ENCODE measurements at regions not wholly inside any gene's neighbourhood (a gene's known extent, or its start where the extent isn't known, plus 50 kb on each side); places are given as distances from the start of the nearest gene placed in this dataset.

DNA sequence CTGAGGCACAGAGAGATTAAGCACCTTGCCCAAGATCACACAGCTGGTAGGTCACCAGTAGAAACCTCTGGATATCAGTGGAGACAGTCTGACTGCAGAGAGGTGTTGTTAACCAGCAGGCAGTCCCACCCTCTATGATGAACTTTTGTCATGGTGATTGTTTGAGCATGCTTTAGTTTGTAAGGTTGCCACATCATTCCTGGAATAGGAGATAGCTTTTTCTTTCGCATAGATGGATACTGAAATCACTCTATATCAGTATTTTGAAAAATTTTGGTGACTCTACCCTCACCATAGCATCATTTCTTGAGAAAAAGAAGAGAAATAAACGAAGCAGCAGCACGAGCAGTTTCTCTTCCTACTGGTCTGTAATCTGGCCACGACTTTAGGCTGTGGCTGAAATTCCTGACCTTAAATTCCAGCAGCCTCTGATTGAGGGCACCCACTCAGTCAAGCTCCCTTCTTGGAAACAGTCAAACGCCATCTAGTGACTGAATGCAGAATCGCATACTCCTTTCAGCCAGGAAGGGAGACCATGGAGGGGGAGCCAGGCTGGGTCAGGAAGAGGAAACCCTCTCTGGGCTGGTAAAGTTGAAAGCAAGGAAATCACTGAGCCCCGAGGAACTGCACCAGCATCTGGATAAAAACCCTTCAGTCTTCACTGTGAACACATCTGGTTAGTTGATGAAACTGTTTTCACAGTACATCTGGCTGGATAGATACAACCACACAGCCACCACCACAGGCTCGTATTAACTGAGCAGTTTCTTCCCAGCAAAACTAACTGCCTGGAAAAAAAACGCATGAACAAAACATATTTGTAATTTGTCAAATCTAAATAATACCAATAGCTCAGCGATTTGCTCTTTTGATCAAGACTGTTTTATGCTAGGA, 108.5 kb upstream of the XYLT1 start:
- H3K36me3 ChIP-seq, result no peaks in the 10 kb centered on the region
- H3K4me3 ChIP-seq (ENCODE audit: low read depth in 1 of 2, low read length in 1 of 2), result no peak overlapping the region
- H3K4me1 ChIP-seq (ENCODE audit: control insufficient read depth in 1 of 2, insufficient read depth in 1 of 2, low read depth in 1 of 2, low read length in 1 of 2), result no peaks in the 10 kb centered on the region
- no peak overlapping the region for H3K27ac ChIP-seq
- TF ChIP-seq, protein P1, sequence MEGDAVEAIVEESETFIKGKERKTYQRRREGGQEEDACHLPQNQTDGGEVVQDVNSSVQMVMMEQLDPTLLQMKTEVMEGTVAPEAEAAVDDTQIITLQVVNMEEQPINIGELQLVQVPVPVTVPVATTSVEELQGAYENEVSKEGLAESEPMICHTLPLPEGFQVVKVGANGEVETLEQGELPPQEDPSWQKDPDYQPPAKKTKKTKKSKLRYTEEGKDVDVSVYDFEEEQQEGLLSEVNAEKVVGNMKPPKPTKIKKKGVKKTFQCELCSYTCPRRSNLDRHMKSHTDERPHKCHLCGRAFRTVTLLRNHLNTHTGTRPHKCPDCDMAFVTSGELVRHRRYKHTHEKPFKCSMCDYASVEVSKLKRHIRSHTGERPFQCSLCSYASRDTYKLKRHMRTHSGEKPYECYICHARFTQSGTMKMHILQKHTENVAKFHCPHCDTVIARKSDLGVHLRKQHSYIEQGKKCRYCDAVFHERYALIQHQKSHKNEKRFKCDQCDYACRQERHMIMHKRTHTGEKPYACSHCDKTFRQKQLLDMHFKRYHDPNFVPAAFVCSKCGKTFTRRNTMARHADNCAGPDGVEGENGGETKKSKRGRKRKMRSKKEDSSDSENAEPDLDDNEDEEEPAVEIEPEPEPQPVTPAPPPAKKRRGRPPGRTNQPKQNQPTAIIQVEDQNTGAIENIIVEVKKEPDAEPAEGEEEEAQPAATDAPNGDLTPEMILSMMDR (IDR thresholded peaks at IDR 0.05), result peak; percentile 60
- no peaks in the 10 kb centered on the region for H3K9me3 ChIP-seq
- peaks cover 4% of the 10 kb centered on the region for H3K27me3 ChIP-seq

DNA sequence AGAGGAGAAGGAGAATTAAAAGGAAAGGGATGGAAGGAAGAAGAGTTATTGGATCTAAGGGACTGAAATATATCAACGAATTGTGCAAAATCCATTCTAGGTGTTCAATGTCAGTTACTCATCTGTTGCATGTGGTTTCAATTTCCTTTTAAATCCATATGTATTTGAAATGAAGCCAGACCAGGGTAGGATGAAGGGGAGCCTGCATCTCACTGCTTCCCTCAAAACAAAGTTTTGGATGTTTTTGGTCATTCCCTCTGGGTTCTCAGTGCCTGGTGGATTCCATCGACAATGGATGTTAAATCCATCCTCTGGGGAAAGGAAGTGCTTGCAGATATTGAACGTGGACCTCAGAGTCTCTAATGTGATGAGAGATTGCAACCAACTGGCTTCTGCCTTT, 103.5 kb upstream of the XYLT1 start:
- H3K4me1 ChIP-seq (ENCODE audit: control insufficient read depth in 1 of 2, insufficient read depth in 1 of 2, low read depth in 1 of 2, low read length in 1 of 2), result peaks cover 0 to 7% of the 10 kb centered on the region in 2 experiments
- H3K36me3 ChIP-seq, result no peaks in the 10 kb centered on the region
- TF ChIP-seq, protein P1 (IDR thresholded peaks at IDR 0.05), result no peak
- no peak overlapping the region for H3K4me3 ChIP-seq (ENCODE audit: low read depth in 1 of 2, low read length in 1 of 2)
- H3K27ac ChIP-seq, result no peak overlapping the region
- H3K27me3 ChIP-seq, result peaks cover 21% of the 10 kb centered on the region
- no peaks in the 10 kb centered on the region for H3K9me3 ChIP-seq

DNA sequence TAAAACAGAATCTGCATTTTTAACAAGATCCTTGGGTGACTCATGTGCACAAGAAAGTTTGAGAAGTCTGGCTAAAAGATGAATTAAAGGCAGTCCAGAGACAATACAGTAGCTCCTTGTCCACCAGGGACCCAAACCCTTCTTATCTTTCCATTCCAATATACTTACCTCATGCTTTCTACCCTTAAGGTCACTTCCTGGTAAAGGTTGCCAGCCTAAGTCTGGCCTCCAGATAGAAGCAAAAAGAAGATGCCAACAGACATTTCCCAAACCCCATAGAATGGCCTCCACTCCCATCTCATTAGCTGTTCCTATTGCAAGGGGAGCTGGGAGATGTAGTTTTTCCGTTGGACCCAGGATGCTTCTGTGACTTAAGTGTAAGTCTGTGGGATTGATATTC, 101.4 kb upstream of the XYLT1 start:
- Histone ChIP-seq H3K9me3 (no peaks in the 10 kb centered on the region), H3K36me3 (no peaks in the 10 kb centered on the region), H3K4me3 (ENCODE audit: low read depth in 1 of 2, low read length in 1 of 2) (no peak overlapping the region), H3K27ac (no peak overlapping the region), H3K4me1 (ENCODE audit: control insufficient read depth in 1 of 2, insufficient read depth in 1 of 2, low read depth in 1 of 2, low read length in 1 of 2) (peaks cover 0 to 7% of the 10 kb centered on the region in 2 experiments), H3K27me3 (peaks cover 21% of the 10 kb centered on the region)
- TF ChIP-seq, protein P1 (IDR thresholded peaks at IDR 0.05), result no peak

DNA sequence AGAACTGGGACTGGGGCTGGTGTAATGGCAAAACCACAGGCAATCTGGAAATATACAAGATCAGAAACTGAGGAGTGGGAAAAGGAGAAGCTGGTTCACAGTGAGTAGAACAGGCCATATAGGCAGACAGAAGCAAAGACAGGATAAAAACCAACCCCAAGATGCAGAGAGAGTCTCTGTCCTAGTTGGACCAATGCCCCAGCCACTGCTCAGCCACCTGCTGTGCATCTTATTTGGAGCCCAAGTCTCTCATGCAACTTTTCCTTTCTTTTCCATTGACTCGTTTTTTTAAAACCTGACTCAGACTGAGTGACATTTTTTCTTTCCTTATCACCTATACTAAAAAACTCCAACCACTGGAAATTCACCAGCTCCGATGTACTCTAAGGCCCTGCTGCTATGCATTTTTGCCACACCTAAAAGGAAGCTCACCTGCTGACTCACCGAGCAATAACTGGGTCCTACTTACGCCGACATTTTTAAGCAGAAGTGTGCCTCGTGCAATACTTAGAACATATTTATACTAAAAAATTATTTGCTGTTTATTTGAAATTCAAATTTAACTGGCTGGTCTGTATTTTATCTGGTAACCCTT, 100.8 kb upstream of the XYLT1 start:
- Histone ChIP-seq H3K27ac (no peak overlapping the region), H3K36me3 (no peaks in the 10 kb centered on the region), H3K27me3 (peaks cover 18% of the 10 kb centered on the region), H3K4me3 (ENCODE audit: low read depth in 1 of 2, low read length in 1 of 2) (no peak overlapping the region), H3K4me1 (ENCODE audit: control insufficient read depth in 1 of 2, insufficient read depth in 1 of 2, low read depth in 1 of 2, low read length in 1 of 2) (peaks cover 0 to 7% of the 10 kb centered on the region in 2 experiments), H3K9me3 (no peaks in the 10 kb centered on the region)
- TF ChIP-seq, protein P1 (IDR thresholded peaks at IDR 0.05), result no peak

DNA sequence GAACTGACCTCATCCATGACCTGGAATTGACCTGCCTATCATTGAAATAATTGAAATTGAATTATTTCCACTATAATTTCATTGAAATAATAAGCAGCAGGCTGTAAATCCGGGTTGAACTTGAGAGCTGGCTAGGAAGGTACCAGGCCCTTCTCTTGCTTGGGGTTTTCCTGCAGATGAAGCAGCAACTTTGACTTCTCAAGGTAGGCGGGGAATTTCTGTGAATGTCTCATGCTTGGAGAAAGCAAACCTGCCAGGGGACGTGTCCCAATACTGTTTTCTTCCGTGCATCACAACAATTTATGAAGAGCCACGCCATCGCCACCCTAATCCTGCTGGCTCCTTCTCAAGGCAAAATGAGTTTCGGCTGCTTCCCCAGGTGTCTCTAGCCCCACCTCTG, 97.5 kb upstream of the XYLT1 start:
- Histone ChIP-seq H3K9me3 (no peaks in the 10 kb centered on the region), H3K27ac (no peak overlapping the region), H3K4me1 (ENCODE audit: control insufficient read depth in 1 of 2, insufficient read depth in 1 of 2, low read depth in 1 of 2, low read length in 1 of 2) (peaks cover 16 to 25% of the 10 kb centered on the region in 2 experiments), H3K4me3 (ENCODE audit: low read depth in 1 of 2, low read length in 1 of 2) (no peak overlapping the region), H3K36me3 (no peaks in the 10 kb centered on the region), H3K27me3 (peaks cover 24% of the 10 kb centered on the region)
- TF ChIP-seq, protein P1 (IDR thresholded peaks at IDR 0.05), result no peak

Data from neutrophil (primary cell).